Coronary artery (tissue), 2 donors: ENCODE measurements at regions not wholly inside any gene's neighbourhood (a gene's known extent, or its start where the extent isn't known, plus 50 kb on each side); places are given as distances from the start of the nearest gene placed in this dataset.

Experiments
- DNase-seq: peaks from one replicate; pipeline ENCODE4 v3.0.0-alpha.2; 2017; ENCODE audit warnings: low spot score
- H3K27ac ChIP-seq, 2 donors: fragments of 200-600 bp; sonication (generic); one replicate each; pipeline ENCODE4 v1.5.1; 2016 to 2019
- H3K4me3 ChIP-seq: fragments of 200-600 bp; sonication (generic); 2 replicates; pipeline ENCODE4 v1.5.1; 2016; ENCODE audit warnings: mild to moderate bottlenecking, moderate library complexity
- CTCF ChIP-seq: fragments of 200-600 bp; sonication (generic); IDR thresholded peaks from one replicate; pipeline ENCODE4 v1.5.1; 2019; ENCODE audit warnings: antibody characterized with exemption

- peak overlapping the region in 1 of 2 donors; percentile 0 for H3K27ac ChIP-seq
Measured at GRCh38 chr12:24227551-24227950, 278.1 kb upstream of the SOX5 start.

GRCh38 chr12:24226745-24227350, 277.4 kb upstream of the SOX5 start:
- no peak for TF ChIP-seq CTCF
- H3K27ac ChIP-seq: no peak overlapping the region
- no peak overlapping the region for H3K4me3 ChIP-seq
- no peak for DNase-seq

More at GRCh38 chr12:24227551-24227950, 278.1 kb upstream of the SOX5 start:
- TF ChIP-seq CTCF: no peak
- DNase-seq: no peak
- H3K4me3 ChIP-seq: no peak overlapping the region

- H3K4me3 ChIP-seq: no peak overlapping the region
- TF ChIP-seq CTCF: no peak
- no peak for DNase-seq
- no peak overlapping the region for H3K27ac ChIP-seq
Measured at GRCh38 chr12:24224401-24224800, 274.9 kb upstream of the SOX5 start.

GRCh38 chr12:24223926-24224325, 274.5 kb upstream of the SOX5 start:
- no peak overlapping the region for H3K4me3 ChIP-seq
- DNase-seq: no peak
- no peak overlapping the region for H3K27ac ChIP-seq
- TF ChIP-seq CTCF: no peak

GRCh38 chr12:24222968-24223367, 273.5 kb upstream of the SOX5 start:
- Histone ChIP-seq H3K4me3 (no peak overlapping the region), H3K27ac (no peak overlapping the region)
- no peak for TF ChIP-seq CTCF
- no peak for DNase-seq

GRCh38 chr12:24212496-24212895, 263.0 kb upstream of the SOX5 start:
- no peak for TF ChIP-seq CTCF
- Histone ChIP-seq H3K27ac (no peak overlapping the region), H3K4me3 (no peak overlapping the region)
- no peak for DNase-seq

GRCh38 chr12:24206621-24207020, 257.2 kb upstream of the SOX5 start:
- no peak for TF ChIP-seq CTCF
- H3K27ac ChIP-seq: no peak overlapping the region
- DNase-seq: no peak
- H3K4me3 ChIP-seq: no peak overlapping the region
